AG04449 (cell line): ENCODE measurements at regions not wholly inside any gene's neighbourhood (a gene's known extent, or its start where the extent isn't known, plus 50 kb on each side); places are given as distances from the start of the nearest gene placed in this dataset.

Experiments
- CTCF ChIA-PET: fragments of 350-600 bp; formaldehyde crosslinking; extraction: SDS; loops from one replicate; lab custom pipeline; 2021; ENCODE audit warnings: antibody characterized with exemption; lab: Yijun Ruan, JAX
- POLR2A ChIA-PET: fragments of 400-600, 350-600 bp; formaldehyde crosslinking; extraction: SDS; loops from one replicate; lab custom pipeline; 2020; ENCODE audit warnings: antibody characterized with exemption, inconsistent platforms; lab: Yijun Ruan, JAX
- DNase-seq: peaks from one replicate; pipeline ENCODE4 v3.0.0-alpha.2; 2010; ENCODE audit warnings: low read depth, low spot score
- H3K4me3 ChIP-seq: 2 replicates; pipeline ENCODE4 v1.5.1; 2011; ENCODE audit warnings: low read depth, mild to moderate bottlenecking, control low read depth, low read length
- CTCF ChIP-seq: IDR thresholded peaks from one replicate; pipeline ENCODE4 v1.5.1; 2011; ENCODE audit warnings: mild to moderate bottlenecking, moderate library complexity, low read length, control low read depth, inconsistent platforms; ENCODE audit not compliant: insufficient read depth; ENCODE audit errors: missing control alignments

- no peak for DNase-seq
- ChIA-PET CTCF (interaction anchor here (0.6 to 10.3 kb wide), 29 partner anchors 11 to 1380 kb away, joined by 3 to 569 read pairs (median 4); partner anchors contain the start of gene ITGA8), POLR2A (no interaction called here)
- H3K4me3 ChIP-seq: peak overlapping the region; percentile 56
- TF ChIP-seq CTCF: peak; percentile 36
Measured at GRCh38 chr10:15433850-15434537, 62.9 kb upstream of the FAM171A1 start.

GRCh38 chr10:15432266-15432665, 61.2 kb upstream of the FAM171A1 start:
- no peak for DNase-seq

GRCh38 chr10:15430969-15431771, 60.1 kb upstream of the FAM171A1 start:
- H3K4me3 ChIP-seq: no peak overlapping the region
- ChIA-PET POLR2A (no interaction called here), CTCF (interaction anchor here (0.5 to 10.3 kb wide), 10 partner anchors 8 to 411 kb away, joined by 3 to 569 read pairs (median 6); partner anchors contain the start of gene ITGA8)
- no peak for DNase-seq
- TF ChIP-seq CTCF: no peak

More at GRCh38 chr10:15432266-15432665, 61.2 kb upstream of the FAM171A1 start:
- CTCF ChIA-PET: interaction anchor here (1.0 to 10.3 kb wide), 3 partner anchors 9 to 383 kb away, joined by 4 to 569 read pairs (median 5); partner anchors contain the start of gene ITGA8
- H3K4me3 ChIP-seq: no peak overlapping the region
- no peak for TF ChIP-seq CTCF
- POLR2A ChIA-PET: no interaction called here

- no peak overlapping the region for H3K4me3 ChIP-seq
- no peak for TF ChIP-seq CTCF
- CTCF ChIA-PET: interaction anchor here (0.6 to 10.3 kb wide), 23 partner anchors 9 to 1380 kb away, joined by 3 to 569 read pairs (median 4); partner anchors contain the start of gene ITGA8
- POLR2A ChIA-PET: no interaction called here
- DNase-seq: no peak
Measured at GRCh38 chr10:15428681-15429080, 57.6 kb upstream of the FAM171A1 start.

- no peak overlapping the region for H3K4me3 ChIP-seq
- DNase-seq: no peak
- peak; percentile 29 for TF ChIP-seq CTCF
- CTCF ChIA-PET: interaction anchor here (0.6 to 10.3 kb wide), 26 partner anchors 9 to 1381 kb away, joined by 3 to 569 read pairs (median 4); partner anchors contain the start of gene ITGA8
- POLR2A ChIA-PET: no interaction called here
Measured at GRCh38 chr10:15427843-15428414, 56.8 kb upstream of the FAM171A1 start.
